Mesodermal cell (in vitro differentiated cells): ENCODE measurements at regions not wholly inside any gene's neighbourhood (a gene's known extent, or its start where the extent isn't known, plus 50 kb on each side); places are given as distances from the start of the nearest gene placed in this dataset.

Experiments used
- H3K27ac ChIP-seq: 2 replicates; pipeline ENCODE4 v1.7.0; 2013; ENCODE audit warnings: mild to moderate bottlenecking, low read depth, low read length, moderate library complexity; ENCODE audit not compliant: severe bottlenecking
- H3K36me3 ChIP-seq: 2 replicates; pipeline ENCODE4 v1.7.1; 2013; ENCODE audit warnings: mild to moderate bottlenecking, low read length, moderate library complexity; ENCODE audit not compliant: control insufficient read depth, insufficient read depth
- H3K4me1 ChIP-seq: one replicate; pipeline ENCODE4 v1.7.1; 2013; ENCODE audit warnings: mild to moderate bottlenecking, low read length; ENCODE audit not compliant: insufficient read depth, control insufficient read depth, poor library complexity, severe bottlenecking
- H3K4me3 ChIP-seq: 2 replicates; pipeline ENCODE4 v1.7.0; 2013; ENCODE audit warnings: low read length, control low read depth, mild to moderate bottlenecking; ENCODE audit not compliant: insufficient read depth, poor library complexity, severe bottlenecking; ENCODE audit errors: extremely low read depth
- H3K9me3 ChIP-seq: 2 replicates; pipeline ENCODE4 v1.7.1; 2013; ENCODE audit warnings: mild to moderate bottlenecking, low read length, moderate library complexity; ENCODE audit not compliant: control insufficient read depth
- WGBS, 2 experiments: methylation state at CpG; one replicate each; pipeline ENCODE4 v1.1.5; 2013; ENCODE audit warnings: missing lambda C conversion rate in 2 of 2; ENCODE audit not compliant: insufficient coverage in 2 of 2; 5-methylcytosine and 5-hydroxymethylcytosine counted together

DNA sequence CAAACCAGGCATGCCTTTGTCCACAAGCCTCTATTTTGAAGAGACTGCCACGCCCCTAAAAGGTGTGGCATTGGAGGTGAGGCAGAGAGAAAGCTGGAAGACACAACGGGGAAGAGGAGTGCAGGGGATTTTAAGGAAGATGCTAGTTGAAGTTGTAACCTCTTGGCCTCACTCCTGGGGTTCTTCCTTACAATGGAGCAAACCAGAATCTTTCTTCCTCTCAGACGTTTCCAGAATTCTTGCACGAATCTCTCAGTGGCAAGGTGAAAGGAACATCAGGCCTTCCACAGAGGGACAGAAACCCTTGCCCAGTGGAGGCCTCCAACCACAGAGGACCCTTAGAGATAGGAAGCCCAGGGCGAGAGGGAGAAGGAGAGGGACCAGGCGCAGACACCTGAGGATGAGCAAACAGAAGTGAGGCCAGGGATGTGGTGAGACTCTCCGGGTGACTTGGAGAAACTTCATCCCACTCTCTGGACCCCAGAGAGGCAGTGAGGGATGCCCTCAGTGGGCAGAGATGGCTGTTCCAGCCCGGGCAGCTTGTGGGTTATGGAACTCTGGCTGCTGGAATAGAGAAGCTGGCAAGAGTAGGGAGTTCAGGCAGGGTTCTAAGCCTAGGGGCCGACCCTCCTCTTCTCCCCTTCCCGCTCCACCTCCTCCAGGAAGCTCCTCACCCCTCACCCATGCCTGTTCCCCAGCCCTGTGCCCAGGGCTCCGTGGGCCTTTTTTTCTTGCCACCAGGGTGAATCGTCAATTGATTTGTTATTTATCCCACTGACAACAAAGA is 136.8 kb upstream of the RUNX3 start:
- H3K4me3 ChIP-seq, result no peak overlapping the region
- H3K9me3 ChIP-seq, result no peaks in the 10 kb centered on the region
- H3K27ac ChIP-seq, result no peak overlapping the region
- H3K4me1 ChIP-seq, result peaks cover 7% of the 10 kb centered on the region
- H3K36me3 ChIP-seq, result no peaks in the 10 kb centered on the region
- 80 to 83% methylated on average over 9 to 11 of the region's 12 CpGs for WGBS, 2 experiments

DNA sequence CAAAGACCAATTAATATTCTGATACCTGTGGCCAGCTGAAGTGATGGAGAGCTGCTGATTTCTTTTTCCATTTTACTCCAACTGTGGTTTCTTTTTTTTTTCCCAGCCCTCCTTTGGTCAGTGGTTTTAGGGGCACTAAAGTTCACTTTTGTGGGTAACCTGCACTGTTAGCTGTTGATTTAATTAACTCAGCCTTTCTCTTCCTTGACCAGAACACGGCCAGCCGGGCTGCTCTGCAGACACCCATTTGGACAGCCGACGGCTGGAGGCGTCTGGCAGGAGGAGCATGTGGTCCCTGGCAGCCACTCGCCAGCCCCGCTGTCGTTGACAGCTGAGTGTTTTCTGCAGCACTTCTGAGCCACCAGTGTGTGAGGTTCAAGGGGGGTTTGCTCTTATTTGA is 136.2 kb upstream of the RUNX3 start:
- Histone ChIP-seq H3K27ac (no peak overlapping the region), H3K36me3 (no peaks in the 10 kb centered on the region), H3K9me3 (no peaks in the 10 kb centered on the region), H3K4me3 (no peak overlapping the region), H3K4me1 (peaks cover 7% of the 10 kb centered on the region)
- WGBS, 2 experiments, result 49 to 84% methylated on average over 8 of the region's 8 CpGs

DNA sequence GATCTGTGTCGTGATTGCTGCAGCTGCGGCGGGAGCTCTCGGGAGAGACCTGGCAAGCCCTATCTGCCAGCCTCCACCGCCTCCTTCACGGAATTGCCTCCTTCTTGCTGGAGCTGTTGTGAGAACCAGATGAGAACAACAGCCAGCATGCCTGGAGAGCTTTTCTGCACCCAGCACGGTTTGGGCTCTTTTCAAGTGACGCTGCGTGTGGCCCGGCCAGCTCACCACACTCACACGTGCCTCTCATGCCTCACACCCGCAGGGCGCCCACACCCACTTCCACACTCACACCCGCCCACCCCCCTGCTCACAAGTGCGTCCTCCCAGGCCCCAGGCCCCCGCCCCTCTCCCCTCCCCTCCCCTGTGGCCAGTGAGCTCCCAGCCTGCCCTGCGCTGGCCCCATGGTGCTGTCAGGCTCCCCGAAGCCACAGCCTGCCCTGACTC is 135.7 kb upstream of the RUNX3 start:
- 72 to 78% methylated on average over 8 to 9 of the region's 18 CpGs for WGBS, 2 experiments
- H3K9me3 ChIP-seq, result no peaks in the 10 kb centered on the region
- no peak overlapping the region for H3K4me3 ChIP-seq
- peaks cover 7% of the 10 kb centered on the region for H3K4me1 ChIP-seq
- no peak overlapping the region for H3K27ac ChIP-seq
- no peaks in the 10 kb centered on the region for H3K36me3 ChIP-seq

DNA sequence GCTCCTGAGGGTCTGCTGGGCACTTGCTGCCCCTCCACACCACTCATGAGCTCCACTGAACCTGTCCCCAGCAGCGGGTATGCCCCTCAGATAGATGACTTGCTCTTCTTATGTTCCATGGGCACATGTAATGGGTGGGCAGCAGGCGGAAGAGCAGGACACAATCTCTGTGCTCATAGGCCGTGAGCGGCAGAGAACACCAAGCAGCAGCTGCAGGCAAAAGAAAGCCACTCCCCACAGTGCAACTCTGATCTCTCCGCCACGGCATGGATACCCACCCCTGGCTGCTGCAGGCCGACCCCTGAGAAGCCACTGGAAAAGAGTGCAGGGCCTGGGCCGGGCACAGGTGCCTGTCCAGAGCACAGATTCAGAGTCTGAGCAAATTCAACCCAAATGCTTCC is 135.2 kb upstream of the RUNX3 start:
- no peak overlapping the region for H3K4me3 ChIP-seq
- 87 to 88% methylated on average over 5 to 8 of the region's 8 CpGs for WGBS, 2 experiments
- peaks cover 7% of the 10 kb centered on the region for H3K4me1 ChIP-seq
- no peaks in the 10 kb centered on the region for H3K36me3 ChIP-seq
- no peaks in the 10 kb centered on the region for H3K9me3 ChIP-seq
- H3K27ac ChIP-seq, result no peak overlapping the region

DNA sequence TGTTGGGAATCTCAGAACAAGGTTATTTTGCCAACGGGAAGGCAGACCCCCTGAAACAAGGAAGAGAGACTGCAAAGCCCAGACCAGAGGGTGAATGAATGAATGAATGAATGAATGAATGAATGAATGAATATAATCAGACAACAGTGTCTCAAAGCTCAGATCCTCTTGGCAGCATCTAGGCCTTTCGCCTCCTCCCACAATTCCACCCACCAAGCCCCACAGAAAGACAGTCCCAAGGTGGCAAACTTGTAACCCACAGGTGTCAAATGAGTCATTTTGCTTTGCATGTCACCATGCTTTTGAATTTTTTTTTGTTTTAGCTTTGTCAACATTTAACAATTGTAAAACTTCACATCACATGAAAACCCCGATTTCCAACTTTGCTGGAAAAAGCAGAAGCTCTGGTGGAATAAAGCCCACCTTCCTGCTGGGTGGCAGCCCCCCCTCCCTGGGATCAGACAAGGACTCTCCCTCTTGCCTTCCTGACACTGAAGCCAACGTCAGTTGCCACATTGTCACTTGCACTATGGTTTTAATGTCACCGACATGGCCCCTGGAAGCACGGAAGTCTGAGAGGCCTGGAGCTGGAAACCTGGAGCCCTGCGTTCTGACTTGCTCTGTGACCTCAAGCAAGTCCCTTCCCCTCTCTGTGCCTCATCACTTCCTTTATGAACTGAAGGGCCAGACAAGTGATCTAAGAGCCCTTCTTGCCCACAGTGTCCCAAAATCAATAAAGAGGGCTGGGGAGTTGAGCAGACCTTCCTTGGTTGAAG is 134.6 kb upstream of the RUNX3 start:
- H3K4me1 ChIP-seq, result peaks cover 7% of the 10 kb centered on the region
- no peak overlapping the region for H3K27ac ChIP-seq
- WGBS, 2 experiments, result 92% methylated on average over 6 to 7 of the region's 7 CpGs
- H3K4me3 ChIP-seq, result no peak overlapping the region
- no peaks in the 10 kb centered on the region for H3K9me3 ChIP-seq
- H3K36me3 ChIP-seq, result no peaks in the 10 kb centered on the region

DNA sequence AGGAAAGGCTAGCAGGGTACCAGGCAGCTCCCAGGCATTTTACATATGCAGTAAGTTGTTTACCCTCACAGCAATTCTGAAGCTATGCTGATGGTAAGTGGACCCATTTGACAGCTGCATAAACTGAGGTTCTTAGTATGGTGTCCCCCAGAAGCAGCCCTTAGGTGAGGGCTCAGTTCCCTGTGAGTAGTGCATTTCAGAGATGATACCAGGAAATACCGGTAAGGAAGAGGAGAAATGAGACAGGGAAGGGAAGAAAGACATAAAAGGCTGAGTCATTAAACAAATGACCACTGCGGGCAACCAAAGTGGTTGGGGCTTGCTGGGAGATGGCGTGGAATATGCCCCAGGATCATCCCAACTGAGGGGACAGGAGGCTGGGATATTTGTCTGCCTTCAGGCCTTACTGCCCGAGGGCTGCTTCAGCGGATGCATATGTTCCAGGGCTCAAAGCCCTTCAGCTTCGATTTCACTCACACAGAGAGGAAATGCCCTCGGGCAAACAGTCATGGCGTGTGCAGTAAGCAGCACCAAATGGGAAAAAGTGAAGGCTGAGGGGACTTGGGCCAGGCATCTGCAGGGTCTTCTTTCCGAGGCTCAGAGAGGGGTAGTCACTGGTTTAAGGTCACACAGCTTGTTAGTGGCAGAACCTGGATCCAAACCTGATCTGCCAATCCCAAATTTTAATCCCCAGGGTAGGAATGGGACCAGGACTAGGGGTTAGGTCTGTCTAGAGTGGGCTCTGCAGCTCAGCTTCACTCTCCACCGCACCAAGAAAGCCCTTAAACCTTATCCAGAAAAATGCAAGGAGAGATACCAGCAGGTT is 133.7 kb upstream of the RUNX3 start:
- Histone ChIP-seq H3K9me3 (no peaks in the 10 kb centered on the region), H3K4me1 (peaks cover 7% of the 10 kb centered on the region), H3K36me3 (no peaks in the 10 kb centered on the region), H3K27ac (no peak overlapping the region), H3K4me3 (no peak overlapping the region)
- WGBS, 2 experiments, result 88 to 89% methylated on average over 8 to 9 of the region's 10 CpGs

DNA sequence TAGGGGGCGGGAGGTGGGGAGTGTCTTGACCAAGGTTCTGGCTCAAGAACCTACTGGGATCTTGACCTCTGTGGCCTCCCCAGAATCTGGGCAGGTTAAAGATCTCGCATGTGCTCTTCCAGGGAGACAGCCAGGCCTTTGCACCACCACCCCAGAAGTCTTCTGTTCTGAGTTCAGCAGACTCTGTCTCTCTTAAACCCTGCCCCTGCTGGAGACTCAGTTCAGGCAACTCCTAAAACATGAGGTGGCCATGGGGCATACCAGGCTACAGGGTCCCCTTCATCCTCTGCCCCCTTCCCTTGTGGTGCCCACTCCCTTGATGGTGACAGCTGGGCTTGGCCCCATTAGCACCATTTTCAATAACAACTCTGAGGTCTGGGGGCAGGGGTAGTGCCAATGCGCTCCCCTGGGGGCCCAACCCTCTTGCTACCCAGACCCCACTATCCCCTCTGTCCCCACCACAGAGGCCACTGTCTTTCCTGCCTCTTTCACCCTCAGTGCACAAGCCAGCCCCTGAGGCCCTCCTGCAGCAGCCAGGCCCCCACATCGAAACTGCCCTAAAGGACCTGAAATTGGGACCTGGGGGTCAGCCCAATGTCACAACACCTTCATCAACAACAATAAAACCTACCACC is 132.7 kb upstream of the RUNX3 start:
- Histone ChIP-seq H3K4me1 (peaks cover 7% of the 10 kb centered on the region), H3K27ac (no peak overlapping the region), H3K4me3 (no peak overlapping the region), H3K36me3 (no peaks in the 10 kb centered on the region), H3K9me3 (no peaks in the 10 kb centered on the region)
- WGBS, 2 experiments, result 97 to 100% methylated on average over 3 to 4 of the region's 4 CpGs

DNA sequence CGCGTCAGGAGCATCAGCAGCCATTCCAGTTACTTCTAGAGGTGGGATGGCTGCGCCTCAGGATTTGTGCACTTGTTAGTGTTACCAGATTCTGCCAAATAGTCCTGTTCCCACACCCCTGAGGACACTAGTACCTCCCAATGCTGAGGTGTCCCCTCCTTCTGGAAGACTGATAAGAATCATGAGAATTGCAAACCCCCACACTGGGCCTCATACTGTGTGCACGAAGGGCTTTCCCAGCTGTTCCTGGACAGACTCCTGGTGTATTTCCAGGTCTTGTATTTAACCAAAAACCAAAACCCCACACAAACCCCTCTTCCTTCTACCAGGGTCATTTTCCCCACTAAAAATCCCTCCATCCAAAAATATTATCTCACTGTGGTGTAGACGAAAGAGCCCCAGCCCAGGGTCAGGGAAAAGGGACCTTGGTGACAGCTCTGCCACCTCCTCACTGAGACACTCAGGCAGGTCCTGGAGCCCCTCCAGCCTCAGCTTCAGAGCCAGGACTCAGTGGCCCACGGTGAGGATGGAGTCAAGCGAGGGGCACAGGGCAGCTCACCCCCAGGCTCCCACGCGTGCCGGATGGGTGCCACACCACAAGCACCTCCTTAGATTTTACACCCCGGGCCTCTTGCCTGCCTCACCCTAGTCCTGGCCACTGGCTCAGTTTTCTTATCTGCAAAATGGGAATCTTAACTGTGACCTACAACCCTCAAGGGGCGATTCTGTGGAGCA is 131.4 kb upstream of the RUNX3 start:
- H3K36me3 ChIP-seq, result no peaks in the 10 kb centered on the region
- WGBS, 2 experiments, result 90 to 94% methylated on average over 8 to 10 of the region's 12 CpGs
- H3K27ac ChIP-seq, result no peak overlapping the region
- peaks cover 3% of the 10 kb centered on the region for H3K4me1 ChIP-seq
- H3K4me3 ChIP-seq, result no peak overlapping the region
- H3K9me3 ChIP-seq, result no peaks in the 10 kb centered on the region

DNA sequence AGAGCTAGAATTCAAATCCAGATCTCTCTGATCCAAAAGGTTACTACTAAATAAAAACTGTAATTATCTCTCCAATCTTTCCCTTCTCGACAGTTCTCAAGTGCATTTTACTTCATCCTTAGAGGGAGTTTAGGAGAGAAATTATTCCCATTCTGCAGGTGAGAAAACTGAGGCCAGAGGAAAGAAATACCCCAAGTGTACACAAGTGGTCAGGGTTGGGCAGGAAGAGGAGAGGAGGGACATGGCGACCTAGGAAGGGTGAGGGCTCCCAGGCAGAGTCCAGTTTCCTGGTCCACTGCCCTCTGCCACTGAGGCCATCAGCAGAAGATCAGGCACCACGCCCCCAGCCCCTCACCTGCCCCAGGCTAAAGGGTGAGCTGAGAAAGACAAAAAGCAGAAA is 127.1 kb upstream of the RUNX3 start:
- Histone ChIP-seq H3K36me3 (no peaks in the 10 kb centered on the region), H3K4me3 (no peak overlapping the region), H3K27ac (no peak overlapping the region), H3K9me3 (no peaks in the 10 kb centered on the region), H3K4me1 (no peaks in the 10 kb centered on the region)
- 91% methylated on average over 2 of the region's 3 CpGs; no CpG with 5 or more reads in 1 of the 2 experiments for WGBS, 2 experiments

DNA sequence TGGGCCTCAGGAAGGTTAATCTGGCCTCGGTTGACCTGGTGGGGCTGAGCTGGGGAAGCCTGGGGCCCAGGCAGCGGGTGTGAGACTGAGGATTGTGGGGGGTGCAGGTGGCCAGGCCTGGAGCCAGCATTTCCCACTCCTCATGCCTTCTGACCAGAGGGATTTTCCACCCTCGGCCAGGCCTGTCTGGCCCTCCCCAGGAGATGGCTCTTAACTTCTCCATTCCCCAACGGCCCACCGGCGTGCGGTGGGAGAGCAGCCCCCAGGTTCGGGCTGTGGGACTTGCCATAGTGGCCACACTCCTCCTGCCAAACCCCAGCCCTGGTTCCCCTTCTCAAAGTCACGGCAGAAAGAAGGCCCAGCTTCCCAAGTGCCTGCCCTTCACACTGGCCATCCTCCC is 126.5 kb upstream of the RUNX3 start:
- Histone ChIP-seq H3K4me1 (no peaks in the 10 kb centered on the region), H3K36me3 (no peaks in the 10 kb centered on the region), H3K27ac (no peak overlapping the region), H3K9me3 (no peaks in the 10 kb centered on the region), H3K4me3 (no peak overlapping the region)
- 83 to 84% methylated on average over 7 of the region's 9 CpGs for WGBS, 2 experiments
